ENCODE measurements at regions not wholly inside any gene's neighbourhood (a gene's known extent, or its start where the extent isn't known, plus 50 kb on each side); places are given as distances from the start of the nearest gene placed in this dataset.

GRCh38 chr1:83596331-83596730 lies 402.6 kb downstream of the TTLL7 start:
- H3K9me1 ChIP-seq (ENCODE audit: insufficient read depth, low read length): no peaks in the 10 kb centered on the region
- ChIA-PET CTCF (no interaction called here), POLR2A (ENCODE audit: unreplicated experiment) (no interaction called here)
- ATAC-seq (ENCODE audit: low read depth) (no peak), DNase-seq (no peak)
- H2AK9ac ChIP-seq (replicated peaks; ENCODE audit: low read depth, low read length, poor library complexity): no peak overlapping the region
- no peak overlapping the region for H3K23ac ChIP-seq (ENCODE audit: low read depth, low read length)
- H2BK20ac ChIP-seq (ENCODE audit: low read depth, low read length): no peak overlapping the region
- no peak overlapping the region for H4K5ac ChIP-seq (ENCODE audit: low read depth, low read length)
- TF ChIP-seq RFX5 (IDR thresholded peaks at IDR 0.05; ENCODE audit: low read depth, low read length) (no peak), SMC3 (IDR thresholded peaks at IDR 0.05; ENCODE audit: low read depth, low read length) (no peak), CEBPB (IDR thresholded peaks at IDR 0.05; ENCODE audit: low read depth, low read length) (no peak), POLR2A (IDR thresholded peaks at IDR 0.05; ENCODE audit: low read depth, low read length) (no peak), BHLHE40 (IDR thresholded peaks at IDR 0.05; ENCODE audit: low read depth, low read length) (no peak), MXI1 (IDR thresholded peaks at IDR 0.05; ENCODE audit: borderline replicate concordance, low read depth, low read length) (no peak), MAFK (IDR thresholded peaks at IDR 0.05; ENCODE audit: low read depth, low read length) (no peak), NFE2L2 (IDR thresholded peaks at IDR 0.05; ENCODE audit: low read depth, low read length) (no peak), USF2 (IDR thresholded peaks at IDR 0.05; ENCODE audit: low read depth, low read length) (no peak), MAZ (IDR thresholded peaks at IDR 0.05; ENCODE audit: borderline replicate concordance, low read depth, low read length) (no peak), RCOR1 (IDR thresholded peaks at IDR 0.05; ENCODE audit: insufficient replicate concordance, low read length) (no peak), RAD21 (IDR thresholded peaks at IDR 0.05; ENCODE audit: low read length) (no peak), CHD1 (IDR thresholded peaks at IDR 0.05; ENCODE audit: low read depth, low read length) (no peak), FOS (IDR thresholded peaks at IDR 0.05; ENCODE audit: low read depth, low read length) (no peak)
- TF ChIP-seq, protein P1, sequence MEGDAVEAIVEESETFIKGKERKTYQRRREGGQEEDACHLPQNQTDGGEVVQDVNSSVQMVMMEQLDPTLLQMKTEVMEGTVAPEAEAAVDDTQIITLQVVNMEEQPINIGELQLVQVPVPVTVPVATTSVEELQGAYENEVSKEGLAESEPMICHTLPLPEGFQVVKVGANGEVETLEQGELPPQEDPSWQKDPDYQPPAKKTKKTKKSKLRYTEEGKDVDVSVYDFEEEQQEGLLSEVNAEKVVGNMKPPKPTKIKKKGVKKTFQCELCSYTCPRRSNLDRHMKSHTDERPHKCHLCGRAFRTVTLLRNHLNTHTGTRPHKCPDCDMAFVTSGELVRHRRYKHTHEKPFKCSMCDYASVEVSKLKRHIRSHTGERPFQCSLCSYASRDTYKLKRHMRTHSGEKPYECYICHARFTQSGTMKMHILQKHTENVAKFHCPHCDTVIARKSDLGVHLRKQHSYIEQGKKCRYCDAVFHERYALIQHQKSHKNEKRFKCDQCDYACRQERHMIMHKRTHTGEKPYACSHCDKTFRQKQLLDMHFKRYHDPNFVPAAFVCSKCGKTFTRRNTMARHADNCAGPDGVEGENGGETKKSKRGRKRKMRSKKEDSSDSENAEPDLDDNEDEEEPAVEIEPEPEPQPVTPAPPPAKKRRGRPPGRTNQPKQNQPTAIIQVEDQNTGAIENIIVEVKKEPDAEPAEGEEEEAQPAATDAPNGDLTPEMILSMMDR (conservative IDR thresholded peaks at IDR 0.05; ENCODE audit: low read depth, low read length): no peak
- TF ChIP-seq, protein P2, sequence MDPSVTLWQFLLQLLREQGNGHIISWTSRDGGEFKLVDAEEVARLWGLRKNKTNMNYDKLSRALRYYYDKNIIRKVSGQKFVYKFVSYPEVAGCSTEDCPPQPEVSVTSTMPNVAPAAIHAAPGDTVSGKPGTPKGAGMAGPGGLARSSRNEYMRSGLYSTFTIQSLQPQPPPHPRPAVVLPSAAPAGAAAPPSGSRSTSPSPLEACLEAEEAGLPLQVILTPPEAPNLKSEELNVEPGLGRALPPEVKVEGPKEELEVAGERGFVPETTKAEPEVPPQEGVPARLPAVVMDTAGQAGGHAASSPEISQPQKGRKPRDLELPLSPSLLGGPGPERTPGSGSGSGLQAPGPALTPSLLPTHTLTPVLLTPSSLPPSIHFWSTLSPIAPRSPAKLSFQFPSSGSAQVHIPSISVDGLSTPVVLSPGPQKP (IDR thresholded peaks at IDR 0.05; ENCODE audit: borderline replicate concordance, low read depth, low read length): no peak
- no peaks in the 10 kb centered on the region for H3K36me3 ChIP-seq (ENCODE audit: control insufficient read depth, insufficient read depth, low read length)
- H2AK5ac ChIP-seq (ENCODE audit: low read depth, low read length): no peak overlapping the region
- intact Hi-C loops (cut with micrococcal nuclease): no loop called here
- no CpG with 5 or more reads among the region's 1 CpG for WGBS, 2 experiments (ENCODE audit: extremely low coverage in 2 of 2, insufficient read length in 1 of 2)
- no peak overlapping the region for H3K4me2 ChIP-seq (ENCODE audit: low read depth, low read length)
- H3K14ac ChIP-seq (replicated peaks; ENCODE audit: low read depth, low read length): no peak overlapping the region
- no peaks in the 10 kb centered on the region for H4K20me1 ChIP-seq (ENCODE audit: insufficient read depth, low read length)
- in situ Hi-C loops (cut with MboI; ENCODE audit: low sequenced_read_pairs): no loop called here
- H3K56ac ChIP-seq (ENCODE audit: extremely low read depth, insufficient read depth, low read length): no peak overlapping the region
- dilution Hi-C loops (cut with HindIII; ENCODE audit: low sequenced_read_pairs, unreplicated experiment): no loop called here
- H3K4me1 ChIP-seq (ENCODE audit: control insufficient read depth, insufficient read depth, low read length): no peaks in the 10 kb centered on the region
- H3K9ac ChIP-seq (ENCODE audit: low read depth, low read length): no peak overlapping the region
- no peak overlapping the region for H2BK15ac ChIP-seq (ENCODE audit: low read depth, low read length)
- H3K4ac ChIP-seq (ENCODE audit: low read depth, low read length): no peak overlapping the region
- H3K79me1 ChIP-seq (ENCODE audit: low read depth in 1 of 2, low read length in 2 of 2): no peaks in the 10 kb centered on the region
- no TSS peak for BruUV-seq (replicated peaks)
- peaks cover 3% of the 10 kb centered on the region; the same call in 1 of the 2 replicates for H3K9me3 ChIP-seq (ENCODE audit: control insufficient read depth, insufficient read depth, low read length)
- H3K27ac ChIP-seq (ENCODE audit: insufficient read depth, low read length): no peak overlapping the region
- no peak overlapping the region for H3K4me3 ChIP-seq (ENCODE audit: insufficient read depth, low read depth, low read length)
- no peak overlapping the region for H2BK5ac ChIP-seq (ENCODE audit: low read depth, low read length, poor library complexity, severe bottlenecking)
- H2AFZ ChIP-seq (replicated peaks; ENCODE audit: low read length, poor library complexity): no peak overlapping the region
- H4K8ac ChIP-seq (ENCODE audit: low read depth in 2 of 2, low read length in 2 of 2): no peak overlapping the region
- H2BK120ac ChIP-seq (ENCODE audit: low read depth, low read length): no peak overlapping the region
- H3K27me3 ChIP-seq (ENCODE audit: control insufficient read depth, insufficient read depth, low read length): no peaks in the 10 kb centered on the region
- H4K91ac ChIP-seq (ENCODE audit: insufficient read depth, low read depth, low read length): no peak overlapping the region
- H3K18ac ChIP-seq (ENCODE audit: low read depth, low read length): no peak overlapping the region
